ENCODE measurements at regions not wholly inside any gene's neighbourhood (a gene's known extent, or its start where the extent isn't known, plus 50 kb on each side); places are given as distances from the start of the nearest gene placed in this dataset.

GRCh38 chr9:100662122-100662521, 84.2 kb downstream of the CAVIN4 start:
- no peak for TF ChIP-seq CTCF (IDR thresholded peaks at IDR 0.05)
- TF ChIP-seq YY1 (IDR thresholded peaks at IDR 0.05; ENCODE audit: low read depth), result no peak

Data from SK-N-SH (cell line).